ENCODE measurements at regions not wholly inside any gene's neighbourhood (a gene's known extent, or its start where the extent isn't known, plus 50 kb on each side); places are given as distances from the start of the nearest gene placed in this dataset.
"Not testable (repeated sequence)": the region's sequence is repeated elsewhere in the genome, so short reads cannot be mapped to it uniquely, and the experiment has no call there.

- Mint-ChIP-seq H3K36me3 (ENCODE audit: insufficient read depth) (no peaks in the 10 kb centered on the region), H3K27ac (ENCODE audit: low read depth) (no peak overlapping the region), H3K27me3 (peaks cover 36% of the 10 kb centered on the region), H3K4me1 (no peaks in the 10 kb centered on the region), H3K9me3 (no peaks in the 10 kb centered on the region), H3K4me3 (no peak overlapping the region)
- DNase-seq (ENCODE audit: low spot score in 2 of 2): no peak
- no peak for ATAC-seq (replicated peaks; ENCODE audit: extremely low read depth, poor library complexity, severe bottlenecking)
Observed at GRCh38 chr1:29801561-29801973, 565.2 kb downstream of the PTPRU start.

DNA sequence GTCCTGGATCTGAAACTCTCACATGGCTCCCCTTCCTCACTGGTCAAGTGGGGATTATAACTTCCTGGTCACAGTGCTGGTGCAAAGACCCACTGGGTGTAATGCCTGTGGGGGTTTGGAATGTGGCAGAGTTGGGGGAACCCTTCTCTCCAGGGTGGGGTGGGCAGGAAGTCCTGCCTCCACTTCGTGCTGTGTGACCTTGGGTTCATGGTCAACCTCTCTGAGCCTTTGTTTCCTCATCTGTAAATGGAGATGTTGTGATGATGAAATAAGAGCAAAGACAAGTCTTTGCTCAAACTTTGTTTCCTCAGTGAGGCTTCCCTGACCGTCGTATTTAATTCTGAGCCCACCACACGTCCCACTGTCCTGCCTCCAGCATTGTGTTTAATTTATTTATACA, 564.7 kb downstream of the PTPRU start:
- ATAC-seq (replicated peaks; ENCODE audit: extremely low read depth, poor library complexity, severe bottlenecking) (no peak), DNase-seq (ENCODE audit: low spot score in 2 of 2) (no peak)
- Mint-ChIP-seq H3K9me3 (no peaks in the 10 kb centered on the region), H3K27ac (ENCODE audit: low read depth) (no peak overlapping the region), H3K27me3 (peaks cover 36% of the 10 kb centered on the region), H3K4me3 (no peak overlapping the region), H3K36me3 (ENCODE audit: insufficient read depth) (no peaks in the 10 kb centered on the region), H3K4me1 (no peaks in the 10 kb centered on the region)

- H3K4me1 Mint-ChIP-seq: no peaks in the 10 kb centered on the region
- H3K36me3 Mint-ChIP-seq (ENCODE audit: insufficient read depth): no peaks in the 10 kb centered on the region
- H3K9me3 Mint-ChIP-seq: no peaks in the 10 kb centered on the region
- DNase-seq (ENCODE audit: low spot score in 2 of 2): no peak
- H3K27me3 Mint-ChIP-seq: peaks cover 36% of the 10 kb centered on the region
- H3K27ac Mint-ChIP-seq (ENCODE audit: low read depth): no peak overlapping the region
- no peak for ATAC-seq (replicated peaks; ENCODE audit: extremely low read depth, poor library complexity, severe bottlenecking)
- no peak overlapping the region for H3K4me3 Mint-ChIP-seq
Observed at GRCh38 chr1:29800522-29800956, 564.2 kb downstream of the PTPRU start.

DNA sequence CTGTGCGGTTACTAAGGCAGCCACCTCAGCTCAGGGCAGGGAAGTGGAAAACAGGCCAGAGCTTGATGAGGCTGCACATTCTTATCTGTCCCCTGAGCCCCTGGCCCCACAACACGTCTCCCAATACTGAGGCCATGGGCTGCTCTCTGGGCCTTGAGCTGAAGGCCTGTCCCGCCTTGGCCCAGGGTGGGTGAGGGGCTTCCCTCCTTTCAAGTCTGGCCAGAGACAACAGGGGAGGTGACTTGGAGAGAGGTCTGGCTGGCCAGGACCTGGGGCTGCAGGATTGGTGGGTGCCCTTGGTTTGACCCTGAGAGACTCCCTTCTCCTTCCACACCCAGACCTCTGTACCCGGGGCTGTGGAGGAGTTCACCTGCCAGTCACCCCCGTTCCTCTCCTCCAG, 563.8 kb downstream of the PTPRU start:
- no peaks in the 10 kb centered on the region for H3K4me1 Mint-ChIP-seq
- H3K4me3 Mint-ChIP-seq: no peak overlapping the region
- H3K27ac Mint-ChIP-seq (ENCODE audit: low read depth): no peak overlapping the region
- peaks cover 36% of the 10 kb centered on the region for H3K27me3 Mint-ChIP-seq
- no peaks in the 10 kb centered on the region for H3K9me3 Mint-ChIP-seq
- ATAC-seq (replicated peaks; ENCODE audit: extremely low read depth, poor library complexity, severe bottlenecking) (no peak), DNase-seq (ENCODE audit: low spot score in 2 of 2) (no peak)
- no peaks in the 10 kb centered on the region for H3K36me3 Mint-ChIP-seq (ENCODE audit: insufficient read depth)

- ATAC-seq (replicated peaks; ENCODE audit: extremely low read depth, poor library complexity, severe bottlenecking) (no peak), DNase-seq (ENCODE audit: low spot score in 2 of 2) (no peak)
- H3K4me3 Mint-ChIP-seq: no peak overlapping the region
- H3K27ac Mint-ChIP-seq (ENCODE audit: low read depth): no peak overlapping the region
- H3K27me3 Mint-ChIP-seq: peaks cover 27% of the 10 kb centered on the region
- H3K4me1 Mint-ChIP-seq: no peaks in the 10 kb centered on the region
- H3K9me3 Mint-ChIP-seq: peaks cover 5% of the 10 kb centered on the region
- H3K36me3 Mint-ChIP-seq (ENCODE audit: insufficient read depth): no peaks in the 10 kb centered on the region
Observed at GRCh38 chr1:29798699-29799566, 562.6 kb downstream of the PTPRU start.

GRCh38 chr1:29797125-29797524, 560.8 kb downstream of the PTPRU start:
- H3K27ac Mint-ChIP-seq (ENCODE audit: low read depth); ATAC-seq (replicated peaks; ENCODE audit: extremely low read depth, poor library complexity, severe bottlenecking); H3K4me3 Mint-ChIP-seq; H3K9me3 Mint-ChIP-seq; DNase-seq (ENCODE audit: low spot score in 2 of 2); H3K36me3 Mint-ChIP-seq (ENCODE audit: insufficient read depth); H3K4me1 Mint-ChIP-seq: not testable (repeated sequence)
- peaks cover 13% of the 10 kb centered on the region for H3K27me3 Mint-ChIP-seq

DNA sequence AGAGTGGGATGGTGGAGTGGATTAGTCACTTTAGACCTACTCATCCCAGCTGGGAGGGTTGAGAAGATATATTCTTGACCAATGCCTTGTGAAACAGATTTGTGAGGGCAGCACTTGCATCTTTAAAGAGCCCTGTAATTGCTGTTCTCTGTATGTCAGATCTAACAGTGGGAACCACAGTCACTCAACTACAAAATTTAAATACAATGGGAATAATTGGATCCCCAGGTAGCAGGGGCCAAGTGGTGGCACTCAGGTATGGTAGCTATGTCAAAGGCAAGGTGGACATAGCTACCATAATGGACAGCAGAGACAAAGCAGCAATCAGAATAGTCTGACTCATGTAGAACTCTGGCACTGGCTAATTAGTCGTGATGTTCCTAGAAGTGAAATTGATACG, 559.6 kb downstream of the PTPRU start:
- H3K36me3 Mint-ChIP-seq (ENCODE audit: insufficient read depth); H3K9me3 Mint-ChIP-seq; H3K4me3 Mint-ChIP-seq; H3K27me3 Mint-ChIP-seq; H3K27ac Mint-ChIP-seq (ENCODE audit: low read depth); DNase-seq (ENCODE audit: low spot score in 2 of 2); ATAC-seq (replicated peaks; ENCODE audit: extremely low read depth, poor library complexity, severe bottlenecking); H3K4me1 Mint-ChIP-seq: not testable (repeated sequence)

DNA sequence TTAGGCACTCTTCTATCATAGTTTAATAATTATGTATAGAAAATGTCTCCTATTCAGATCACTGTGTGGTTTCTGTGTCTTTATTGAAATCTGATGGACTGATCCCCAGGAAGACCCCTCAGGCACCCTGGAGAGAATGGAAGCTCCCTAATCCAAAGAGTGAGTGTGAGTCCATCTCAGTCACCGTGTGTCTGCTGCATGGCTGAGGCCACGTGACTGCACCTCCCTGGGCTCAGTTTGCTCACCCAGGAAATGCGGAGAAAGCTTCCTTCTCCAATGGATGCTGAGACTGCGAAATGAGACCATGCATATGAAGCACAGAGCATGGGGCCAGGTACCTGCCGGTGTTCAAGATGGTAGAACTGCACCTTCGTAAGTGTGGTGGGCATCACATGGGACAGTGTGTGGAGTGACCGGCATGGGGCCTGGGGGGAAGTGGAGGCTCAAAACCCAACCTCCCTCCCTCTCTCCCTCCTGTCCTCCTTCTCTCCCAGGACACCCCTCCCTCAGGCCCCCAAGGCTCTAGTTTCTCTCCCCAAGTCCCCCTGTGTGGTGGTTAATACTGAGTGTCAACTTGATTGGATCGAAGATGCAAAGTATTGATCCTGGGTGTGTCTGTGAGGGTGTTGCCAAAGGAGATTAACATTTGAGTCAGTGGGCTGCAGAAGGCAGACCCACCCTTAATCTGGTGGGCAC, 557.5 kb downstream of the PTPRU start:
- Mint-ChIP-seq H3K27ac (ENCODE audit: low read depth) (no peak overlapping the region), H3K27me3 (peaks cover 26% of the 10 kb centered on the region), H3K4me1 (no peaks in the 10 kb centered on the region)

GRCh38 chr1:29793101-29793546, 556.8 kb downstream of the PTPRU start:
- peak in 1 of 2 donors; percentile 27 for DNase-seq (ENCODE audit: low spot score in 2 of 2)
- H3K9me3 Mint-ChIP-seq: peaks cover 5% of the 10 kb centered on the region
- H3K36me3 Mint-ChIP-seq (ENCODE audit: insufficient read depth): no peaks in the 10 kb centered on the region
- H3K4me1 Mint-ChIP-seq: no peaks in the 10 kb centered on the region
- no peak for ATAC-seq (replicated peaks; ENCODE audit: extremely low read depth, poor library complexity, severe bottlenecking)
- H3K4me3 Mint-ChIP-seq: no peak overlapping the region
- peaks cover 31% of the 10 kb centered on the region for H3K27me3 Mint-ChIP-seq
- H3K27ac Mint-ChIP-seq (ENCODE audit: low read depth): no peak overlapping the region

More for the DNA sequence above, 557.5 kb downstream of the PTPRU start:
- DNase-seq (ENCODE audit: low spot score in 2 of 2) (no peak), ATAC-seq (replicated peaks; ENCODE audit: extremely low read depth, poor library complexity, severe bottlenecking) (no peak)
- no peaks in the 10 kb centered on the region for H3K36me3 Mint-ChIP-seq (ENCODE audit: insufficient read depth)
- peaks cover 5% of the 10 kb centered on the region for H3K9me3 Mint-ChIP-seq
- H3K4me3 Mint-ChIP-seq: no peak overlapping the region

DNA sequence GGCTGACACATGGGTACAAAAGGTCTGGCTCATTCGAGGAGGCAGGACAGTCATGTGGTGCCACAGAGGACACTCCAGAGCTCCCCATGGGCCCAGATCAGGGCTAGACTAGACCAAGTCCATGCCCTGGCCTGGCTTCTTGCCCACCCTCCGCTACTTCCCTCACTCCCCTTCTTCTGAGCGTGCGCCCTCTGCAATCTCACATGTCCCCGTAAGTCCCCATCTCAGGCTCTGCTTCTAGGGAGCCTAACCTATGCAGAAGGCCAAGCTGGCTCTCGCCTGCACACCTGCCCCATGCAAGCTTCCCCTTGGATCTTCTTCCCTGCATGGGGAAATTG, 553.6 kb downstream of the PTPRU start:
- Mint-ChIP-seq H3K36me3 (ENCODE audit: insufficient read depth) (peaks cover 1% of the 10 kb centered on the region), H3K9me3 (peaks cover 4% of the 10 kb centered on the region), H3K4me3 (no peak overlapping the region), H3K27ac (ENCODE audit: low read depth) (no peak overlapping the region), H3K4me1 (no peaks in the 10 kb centered on the region), H3K27me3 (peaks cover 56% of the 10 kb centered on the region)
- DNase-seq (ENCODE audit: low spot score in 2 of 2) (no peak), ATAC-seq (replicated peaks; ENCODE audit: extremely low read depth, poor library complexity, severe bottlenecking) (no peak)

DNA sequence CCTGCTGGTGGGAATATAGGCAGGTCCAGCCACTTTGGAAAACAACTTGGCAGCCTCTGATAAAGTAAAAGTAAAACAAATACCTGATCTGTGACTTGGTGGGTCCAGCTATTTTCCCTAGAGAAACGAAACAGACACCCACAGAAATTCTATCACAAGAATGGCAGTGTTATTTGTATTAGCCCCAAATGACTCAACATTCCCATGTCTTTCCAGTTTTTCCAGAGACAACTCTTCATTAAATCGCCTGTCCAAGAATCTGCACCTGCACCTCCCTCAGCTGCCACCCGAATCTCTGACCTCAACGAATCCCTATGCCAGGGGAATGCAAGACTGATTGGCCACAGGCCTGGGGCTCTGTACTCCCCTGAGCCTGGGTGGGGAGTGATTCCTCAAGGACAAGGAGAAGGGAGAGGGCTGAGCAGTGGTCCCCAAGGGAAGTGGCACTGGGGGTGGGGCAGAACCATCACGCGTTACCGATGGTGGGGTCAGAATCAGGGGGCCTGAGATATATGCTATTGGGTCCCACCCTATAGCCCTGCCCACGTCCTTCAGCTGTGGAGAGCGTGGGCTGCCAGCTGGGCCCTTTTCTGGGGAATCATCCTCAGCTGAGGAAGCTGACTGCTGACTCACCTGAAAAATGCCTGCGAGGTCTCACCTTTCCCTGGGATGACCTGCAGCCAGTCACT, 553.0 kb downstream of the PTPRU start:
- H3K27me3 Mint-ChIP-seq: peaks cover 56% of the 10 kb centered on the region
- H3K27ac Mint-ChIP-seq (ENCODE audit: low read depth): no peak overlapping the region
- H3K4me1 Mint-ChIP-seq: no peaks in the 10 kb centered on the region
- H3K36me3 Mint-ChIP-seq (ENCODE audit: insufficient read depth): peaks cover 1% of the 10 kb centered on the region
- ATAC-seq (replicated peaks; ENCODE audit: extremely low read depth, poor library complexity, severe bottlenecking) (no peak), DNase-seq (ENCODE audit: low spot score in 2 of 2) (no peak)
- H3K9me3 Mint-ChIP-seq: no peaks in the 10 kb centered on the region
- H3K4me3 Mint-ChIP-seq: no peak overlapping the region

GRCh38 chr1:29786791-29787732, 550.7 kb downstream of the PTPRU start:
- DNase-seq (ENCODE audit: low spot score in 2 of 2) (peak in 1 of 2 donors; percentile 10), ATAC-seq (replicated peaks; ENCODE audit: extremely low read depth, poor library complexity, severe bottlenecking) (no peak)
- H3K27ac Mint-ChIP-seq (ENCODE audit: low read depth): no peak overlapping the region
- no peaks in the 10 kb centered on the region for H3K4me1 Mint-ChIP-seq
- H3K27me3 Mint-ChIP-seq: peaks cover 56% of the 10 kb centered on the region
- peaks cover 1% of the 10 kb centered on the region for H3K36me3 Mint-ChIP-seq (ENCODE audit: insufficient read depth)
- no peaks in the 10 kb centered on the region for H3K9me3 Mint-ChIP-seq
- H3K4me3 Mint-ChIP-seq: no peak overlapping the region
